GM23248 (cell line): ENCODE measurements at regions not wholly inside any gene's neighbourhood (a gene's known extent, or its start where the extent isn't known, plus 50 kb on each side); places are given as distances from the start of the nearest gene placed in this dataset.

ENCODE experiments used
- EZH2 ChIP-seq: fragments of 200-600 bp; sonication (generic); IDR thresholded peaks from 2 replicates; pipeline ENCODE4 v1.6.1; 2018; ENCODE audit warnings: antibody characterized with exemption, mild to moderate bottlenecking; ENCODE audit not compliant: insufficient read depth, poor library complexity, severe bottlenecking
- EZH2phosphoT487 ChIP-seq: fragments of 200-600 bp; sonication (generic); IDR thresholded peaks from 2 replicates; pipeline ENCODE4 v1.6.1; 2018; ENCODE audit warnings: antibody characterized with exemption, moderate library complexity, mild to moderate bottlenecking, low read depth; ENCODE audit not compliant: insufficient read depth

GRCh38 chr9:82168585-82168984, 180.0 kb downstream of the SPATA31D1 start:
- no peak for TF ChIP-seq EZH2
- no peak for TF ChIP-seq EZH2phosphoT487
